ACC112 (cell line): ENCODE measurements at regions not wholly inside any gene's neighbourhood (a gene's known extent, or its start where the extent isn't known, plus 50 kb on each side); places are given as distances from the start of the nearest gene placed in this dataset.

Source experiments
- H2AFZ ChIP-seq: fragments of 200-600 bp; sonication (generic); one replicate; pipeline ENCODE4 v1.6.0; 2017; ENCODE audit warnings: antibody characterized with exemption, low read length; ENCODE audit not compliant: unreplicated experiment
- H3K27ac ChIP-seq: fragments of 200-600 bp; sonication (generic); 2 replicates; pipeline ENCODE4 v1.5.1; 2014; ENCODE audit warnings: low read depth, mild to moderate bottlenecking, antibody characterized with exemption, low read length, moderate library complexity
- H3K27me3 ChIP-seq: fragments of 200-600 bp; sonication (generic); 2 replicates; pipeline ENCODE4 v1.6.1; 2014; ENCODE audit warnings: mild to moderate bottlenecking, antibody characterized with exemption, low read length, moderate library complexity, mixed read lengths; ENCODE audit not compliant: insufficient read depth
- H3K36me3 ChIP-seq: fragments of 200-600 bp; sonication (generic); 2 replicates; pipeline ENCODE4 v1.6.1; 2016; ENCODE audit warnings: mild to moderate bottlenecking, antibody characterized with exemption, low read length, moderate library complexity, mixed read lengths; ENCODE audit not compliant: insufficient read depth
- H3K4me1 ChIP-seq: fragments of 200-600 bp; sonication (generic); one replicate; pipeline ENCODE4 v1.6.1; 2016; ENCODE audit warnings: low read length, mixed read lengths; ENCODE audit not compliant: insufficient read depth, unreplicated experiment, control insufficient read depth
- H3K4me3 ChIP-seq: fragments of 200-600 bp; sonication (generic); 2 replicates; pipeline ENCODE4 v1.5.1; 2014; ENCODE audit warnings: mild to moderate bottlenecking, low read depth, low read length
- H3K79me2 ChIP-seq: fragments of 200-600 bp; sonication (generic); one replicate; pipeline ENCODE4 v1.6.0; 2016; ENCODE audit warnings: low read length; ENCODE audit not compliant: control insufficient read depth, unreplicated experiment, insufficient read depth

GRCh38 chrX:40298572-40299479 is 201.1 kb upstream of the BCOR start:
- Histone ChIP-seq H3K27ac (no peak overlapping the region), H2AFZ (no peak overlapping the region), H3K27me3 (no peaks in the 10 kb centered on the region), H3K4me3 (no peak overlapping the region), H3K36me3 (no peaks in the 10 kb centered on the region), H3K79me2 (no peaks in the 10 kb centered on the region), H3K4me1 (no peaks in the 10 kb centered on the region)

GRCh38 chrX:40298069-40298468 is 200.3 kb upstream of the BCOR start:
- no peaks in the 10 kb centered on the region for H3K27me3 ChIP-seq
- H3K79me2 ChIP-seq = no peaks in the 10 kb centered on the region
- no peaks in the 10 kb centered on the region for H3K4me1 ChIP-seq
- no peak overlapping the region for H2AFZ ChIP-seq
- H3K36me3 ChIP-seq = no peaks in the 10 kb centered on the region
- no peak overlapping the region for H3K27ac ChIP-seq
- no peak overlapping the region for H3K4me3 ChIP-seq

GRCh38 chrX:40291553-40291952 is 193.8 kb upstream of the BCOR start:
- Histone ChIP-seq H3K27ac (no peak overlapping the region), H3K27me3 (no peaks in the 10 kb centered on the region), H3K4me1 (no peaks in the 10 kb centered on the region), H3K79me2 (no peaks in the 10 kb centered on the region), H2AFZ (no peak overlapping the region), H3K4me3 (no peak overlapping the region), H3K36me3 (no peaks in the 10 kb centered on the region)

GRCh38 chrX:40290517-40290916 is 192.8 kb upstream of the BCOR start:
- Histone ChIP-seq H3K27me3 (no peaks in the 10 kb centered on the region), H3K79me2 (no peaks in the 10 kb centered on the region), H3K4me3 (no peak overlapping the region), H3K27ac (no peak overlapping the region), H2AFZ (no peak overlapping the region), H3K36me3 (no peaks in the 10 kb centered on the region), H3K4me1 (no peaks in the 10 kb centered on the region)

- no peak overlapping the region for H3K27ac ChIP-seq
- no peak overlapping the region for H2AFZ ChIP-seq
- no peaks in the 10 kb centered on the region for H3K79me2 ChIP-seq
- no peaks in the 10 kb centered on the region for H3K4me1 ChIP-seq
- no peaks in the 10 kb centered on the region for H3K27me3 ChIP-seq
- no peak overlapping the region for H3K4me3 ChIP-seq
- no peaks in the 10 kb centered on the region for H3K36me3 ChIP-seq
These were observed 188.1 kb upstream of the BCOR start for GRCh38 chrX:40285876-40286275.

- no peaks in the 10 kb centered on the region for H3K4me1 ChIP-seq
- no peaks in the 10 kb centered on the region for H3K27me3 ChIP-seq
- no peaks in the 10 kb centered on the region for H3K36me3 ChIP-seq
- no peaks in the 10 kb centered on the region for H3K79me2 ChIP-seq
- no peak overlapping the region for H2AFZ ChIP-seq
- no peak overlapping the region for H3K27ac ChIP-seq
- H3K4me3 ChIP-seq = no peak overlapping the region
These were observed 187.1 kb upstream of the BCOR start for GRCh38 chrX:40284852-40285251.

GRCh38 chrX:40283981-40284380 is 186.2 kb upstream of the BCOR start:
- H2AFZ ChIP-seq = no peak overlapping the region
- H3K27me3 ChIP-seq = no peaks in the 10 kb centered on the region
- no peak overlapping the region for H3K27ac ChIP-seq
- no peaks in the 10 kb centered on the region for H3K4me1 ChIP-seq
- H3K79me2 ChIP-seq = no peaks in the 10 kb centered on the region
- no peak overlapping the region for H3K4me3 ChIP-seq
- no peaks in the 10 kb centered on the region for H3K36me3 ChIP-seq

- no peaks in the 10 kb centered on the region for H3K27me3 ChIP-seq
These were observed 185.3 kb upstream of the BCOR start for GRCh38 chrX:40282946-40283660.

GRCh38 chrX:40282348-40282747 is 184.6 kb upstream of the BCOR start:
- Histone ChIP-seq H3K36me3 (no peaks in the 10 kb centered on the region), H3K4me3 (no peak overlapping the region), H2AFZ (no peak overlapping the region), H3K79me2 (no peaks in the 10 kb centered on the region), H3K27ac (no peak overlapping the region), H3K4me1 (no peaks in the 10 kb centered on the region), H3K27me3 (no peaks in the 10 kb centered on the region)

More at GRCh38 chrX:40282946-40283660, 185.3 kb upstream of the BCOR start:
- Histone ChIP-seq H3K79me2 (no peaks in the 10 kb centered on the region), H3K27ac (no peak overlapping the region), H3K4me3 (no peak overlapping the region), H3K4me1 (no peaks in the 10 kb centered on the region), H3K36me3 (no peaks in the 10 kb centered on the region), H2AFZ (no peak overlapping the region)

GRCh38 chrX:40281336-40282005 is 183.7 kb upstream of the BCOR start:
- Histone ChIP-seq H3K27ac (no peak overlapping the region), H3K79me2 (no peaks in the 10 kb centered on the region), H3K4me3 (no peak overlapping the region), H3K4me1 (no peaks in the 10 kb centered on the region), H2AFZ (no peak overlapping the region), H3K27me3 (no peaks in the 10 kb centered on the region), H3K36me3 (no peaks in the 10 kb centered on the region)
